Pons (tissue), 1 donor: ENCODE measurements at regions not wholly inside any gene's neighbourhood (a gene's known extent, or its start where the extent isn't known, plus 50 kb on each side); places are given as distances from the start of the nearest gene placed in this dataset.

Source experiments
- DNase-seq: peaks from one replicate; pipeline ENCODE4 v3.0.0-alpha.2; 2016; ENCODE audit warnings: low spot score

GRCh38 chr15:100703032-100703578 lies 100.7 kb downstream of the ASB7 start:
- no peak for DNase-seq

- no peak for DNase-seq
Observed at GRCh38 chr15:100703671-100704070, 101.3 kb downstream of the ASB7 start.

GRCh38 chr15:100704281-100705055 lies 102.1 kb downstream of the ASB7 start:
- DNase-seq, result no peak

GRCh38 chr15:100705065-100705464 lies 102.7 kb downstream of the ASB7 start:
- no peak for DNase-seq

GRCh38 chr15:100705841-100706240 lies 103.5 kb downstream of the ASB7 start:
- DNase-seq, result no peak

GRCh38 chr15:100707229-100707628 lies 104.8 kb downstream of the ASB7 start:
- no peak for DNase-seq

- no peak for DNase-seq
Observed at GRCh38 chr15:100708916-100709315, 106.5 kb downstream of the ASB7 start.

- no peak for DNase-seq
Observed at GRCh38 chr15:100710222-100710621, 107.8 kb downstream of the ASB7 start.

- no peak for DNase-seq
Observed at GRCh38 chr15:100710744-100711515, 108.5 kb downstream of the ASB7 start.

- DNase-seq, result no peak
Observed at GRCh38 chr15:100711516-100712021, 109.2 kb downstream of the ASB7 start.

- no peak for DNase-seq
Observed at GRCh38 chr15:100712226-100712625, 109.8 kb downstream of the ASB7 start.

- no peak for DNase-seq
Observed at GRCh38 chr15:100713163-100713867, 110.9 kb downstream of the ASB7 start.

- DNase-seq, result no peak
Observed at GRCh38 chr15:100714034-100714748, 111.8 kb downstream of the ASB7 start.

- DNase-seq, result no peak
Observed at GRCh38 chr15:100714749-100715342, 112.5 kb downstream of the ASB7 start.

- no peak for DNase-seq
Observed at GRCh38 chr15:100715571-100716455, 113.4 kb downstream of the ASB7 start.

GRCh38 chr15:100716456-100717085 lies 114.2 kb downstream of the ASB7 start:
- DNase-seq, result no peak

- no peak for DNase-seq
Observed at GRCh38 chr15:100717596-100717995, 115.2 kb downstream of the ASB7 start.

- DNase-seq, result no peak
Observed at GRCh38 chr15:100718075-100718980, 115.9 kb downstream of the ASB7 start.
